OCI-LY3 (cell line): ENCODE measurements at regions not wholly inside any gene's neighbourhood (a gene's known extent, or its start where the extent isn't known, plus 50 kb on each side); places are given as distances from the start of the nearest gene placed in this dataset.

Experiments
- H2AFZ ChIP-seq: fragments of 200-600, 300-600 bp; shearing (Covaris generic); 2 replicates; pipeline ENCODE4 v1.6.0; 2014; ENCODE audit warnings: antibody characterized with exemption, low read depth, low read length
- H3K27ac ChIP-seq: fragments of 200-600, 300-600 bp; sonication (generic); 2 replicates; pipeline ENCODE4 v1.5.1; 2014; ENCODE audit warnings: mild to moderate bottlenecking, low read length, moderate library complexity, mixed read lengths
- H3K27me3 ChIP-seq: fragments of 200-600, 300-600 bp; sonication (generic); 2 replicates; pipeline ENCODE4 v1.6.1; 2014; ENCODE audit warnings: low read depth, low read length, mixed read lengths
- H3K36me3 ChIP-seq: fragments of 200-600, 300-600 bp; sonication (generic); replicated peaks from 2 replicates; pipeline ENCODE3; 2014; ENCODE audit warnings: low read depth, low read length, mixed read lengths
- H3K4me1 ChIP-seq: fragments of 300-600, 200-600 bp; sonication (generic); 2 replicates; pipeline ENCODE4 v1.6.1; 2014; ENCODE audit warnings: low read length, mixed read lengths
- H3K4me2 ChIP-seq: fragments of 200-600, 300-600 bp; sonication (generic); 2 replicates; pipeline ENCODE4 v1.6.1; 2014; ENCODE audit warnings: low read length, mixed read lengths
- H3K4me3 ChIP-seq: fragments of 300-600, 200-600 bp; sonication (generic); 2 replicates; pipeline ENCODE4 v1.5.1; 2014; ENCODE audit warnings: antibody characterized with exemption, mild to moderate bottlenecking, low read length, moderate library complexity
- H3K79me2 ChIP-seq: fragments of 300-600, 200-600 bp; shearing (Covaris generic); 2 replicates; pipeline ENCODE4 v1.6.1; 2014; ENCODE audit warnings: mild to moderate bottlenecking, low read length, mixed read lengths
- H3K9ac ChIP-seq: fragments of 300-600, 200-600 bp; shearing (Covaris generic); 2 replicates; pipeline ENCODE4 v1.6.0; 2014; ENCODE audit warnings: mild to moderate bottlenecking, low read length, moderate library complexity
- H3K9me3 ChIP-seq: fragments of 200-600, 300-600 bp; shearing (Covaris generic); 2 replicates; pipeline ENCODE4 v1.6.1; 2014; ENCODE audit warnings: low read length, mixed read lengths; ENCODE audit not compliant: insufficient read depth
- H4K20me1 ChIP-seq: fragments of 200-600, 300-600 bp; sonication (generic); 2 replicates; pipeline ENCODE4 v1.6.1; 2016; ENCODE audit warnings: low read length, mixed read lengths; ENCODE audit not compliant: insufficient read depth
- EZH2phosphoT487 ChIP-seq: fragments of 200-600 bp; shearing (Covaris generic); IDR thresholded peaks from 2 replicates; pipeline ENCODE4 v1.6.1; 2018; ENCODE audit warnings: antibody characterized with exemption, mixed run types, low read depth
- TF ChIP-seq, protein P1 (sequence below): fragments of 200-600, 300-600 bp; sonication (generic); IDR thresholded peaks from 2 replicates; pipeline ENCODE4 v1.5.1; 2014; ENCODE audit warnings: antibody characterized with exemption, low read length, low read depth

DNA sequence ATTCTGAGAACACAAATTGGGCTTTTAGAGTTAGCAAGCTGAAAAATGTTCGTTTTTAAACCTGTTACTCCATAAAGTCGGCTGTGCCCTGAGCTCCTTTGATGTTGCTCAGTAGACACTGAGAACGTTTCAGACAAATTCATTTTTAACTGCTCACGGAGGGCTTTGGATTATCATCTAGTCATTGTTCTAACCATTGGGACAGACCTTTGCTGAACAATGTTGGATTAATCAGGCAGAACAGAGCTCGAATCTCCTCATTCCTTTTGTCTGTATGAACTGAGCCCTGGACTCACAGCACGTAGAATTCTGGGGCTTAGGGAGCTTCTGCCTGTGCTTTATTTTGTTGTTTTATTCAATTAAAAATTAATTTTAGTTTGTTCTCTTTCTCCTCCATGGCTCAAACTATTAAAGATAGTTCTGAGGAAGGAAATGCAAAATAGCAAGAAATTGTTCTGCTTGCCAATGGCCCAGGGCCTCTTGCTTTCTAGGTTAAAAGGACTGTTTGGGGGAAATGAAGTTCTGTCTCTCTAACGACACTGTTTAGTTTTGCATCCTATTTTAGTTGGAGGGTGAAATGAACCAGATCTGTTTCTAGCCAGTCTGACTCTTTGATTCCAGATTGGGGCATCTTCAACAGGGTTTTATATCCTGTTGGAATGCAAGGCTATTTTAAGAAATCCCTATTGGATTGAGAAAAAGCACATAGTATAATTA is 114.7 kb upstream of the CXCR4 start:
- Histone ChIP-seq H4K20me1 (no peaks in the 10 kb centered on the region), H3K27ac (no peak overlapping the region), H3K36me3 (no peaks in the 10 kb centered on the region), H3K9ac (no peak overlapping the region), H3K27me3 (peaks cover 28% of the 10 kb centered on the region), H3K4me1 (peaks cover 5% of the 10 kb centered on the region; the same call in 1 of the 2 replicates), H2AFZ (no peak overlapping the region), H3K9me3 (no peaks in the 10 kb centered on the region), H3K4me2 (no peak overlapping the region), H3K79me2 (no peaks in the 10 kb centered on the region), H3K4me3 (no peak overlapping the region)
- TF ChIP-seq EZH2phosphoT487, result no peak
- TF ChIP-seq, protein P1, sequence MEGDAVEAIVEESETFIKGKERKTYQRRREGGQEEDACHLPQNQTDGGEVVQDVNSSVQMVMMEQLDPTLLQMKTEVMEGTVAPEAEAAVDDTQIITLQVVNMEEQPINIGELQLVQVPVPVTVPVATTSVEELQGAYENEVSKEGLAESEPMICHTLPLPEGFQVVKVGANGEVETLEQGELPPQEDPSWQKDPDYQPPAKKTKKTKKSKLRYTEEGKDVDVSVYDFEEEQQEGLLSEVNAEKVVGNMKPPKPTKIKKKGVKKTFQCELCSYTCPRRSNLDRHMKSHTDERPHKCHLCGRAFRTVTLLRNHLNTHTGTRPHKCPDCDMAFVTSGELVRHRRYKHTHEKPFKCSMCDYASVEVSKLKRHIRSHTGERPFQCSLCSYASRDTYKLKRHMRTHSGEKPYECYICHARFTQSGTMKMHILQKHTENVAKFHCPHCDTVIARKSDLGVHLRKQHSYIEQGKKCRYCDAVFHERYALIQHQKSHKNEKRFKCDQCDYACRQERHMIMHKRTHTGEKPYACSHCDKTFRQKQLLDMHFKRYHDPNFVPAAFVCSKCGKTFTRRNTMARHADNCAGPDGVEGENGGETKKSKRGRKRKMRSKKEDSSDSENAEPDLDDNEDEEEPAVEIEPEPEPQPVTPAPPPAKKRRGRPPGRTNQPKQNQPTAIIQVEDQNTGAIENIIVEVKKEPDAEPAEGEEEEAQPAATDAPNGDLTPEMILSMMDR, result no peak

DNA sequence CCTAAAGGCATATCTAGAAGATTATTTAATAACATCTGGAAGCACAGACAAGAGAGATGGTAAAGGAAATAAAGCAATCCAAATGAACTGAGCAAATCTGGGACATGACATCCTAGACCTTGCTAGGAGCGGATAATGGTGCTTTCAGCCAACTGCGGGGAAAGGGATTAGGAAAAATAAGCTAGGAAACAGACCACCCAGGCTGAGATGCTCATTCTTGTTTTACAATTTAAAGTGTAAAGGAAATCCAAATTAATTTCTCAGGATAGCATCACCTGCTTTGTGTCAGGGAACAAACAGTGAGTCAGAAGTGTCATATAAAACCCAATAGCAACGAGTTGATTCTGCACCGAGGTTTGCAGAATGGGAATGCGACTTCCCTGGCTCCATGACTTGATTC is 112.5 kb upstream of the CXCR4 start:
- Histone ChIP-seq H2AFZ (no peak overlapping the region), H3K4me3 (no peak overlapping the region), H3K9me3 (no peaks in the 10 kb centered on the region), H4K20me1 (no peaks in the 10 kb centered on the region), H3K79me2 (no peaks in the 10 kb centered on the region), H3K4me1 (0 out of 2 replicates have a peak, but pooled peaks cover 4% of the 10 kb centered on the region), H3K27ac (no peak overlapping the region), H3K9ac (no peak overlapping the region), H3K4me2 (no peak overlapping the region), H3K27me3 (peaks cover 28% of the 10 kb centered on the region), H3K36me3 (no peaks in the 10 kb centered on the region)
- TF ChIP-seq, protein P1, result no peak
- no peak for TF ChIP-seq EZH2phosphoT487

DNA sequence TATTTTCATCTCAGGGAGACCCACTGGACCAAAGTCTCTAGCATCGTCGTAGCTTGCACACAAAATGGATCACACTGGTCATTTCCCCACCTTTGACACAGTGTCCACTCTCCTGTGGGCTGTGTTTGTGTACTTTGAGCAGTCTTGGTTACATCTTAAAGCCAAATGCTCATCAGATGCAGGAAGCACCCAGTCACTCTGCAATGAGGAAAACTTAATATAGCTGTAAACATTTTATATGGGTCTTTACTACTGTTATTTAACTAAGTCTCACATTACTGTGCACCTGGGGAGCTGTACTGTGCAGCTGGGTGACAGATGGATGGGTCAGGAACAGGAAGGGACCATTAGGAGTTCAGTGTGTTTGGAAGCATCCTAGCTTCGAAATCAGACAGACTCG is 109.0 kb upstream of the CXCR4 start:
- H3K4me1 ChIP-seq, result no peaks in the 10 kb centered on the region
- H3K9ac ChIP-seq, result no peak overlapping the region
- H2AFZ ChIP-seq, result no peak overlapping the region
- H3K79me2 ChIP-seq, result no peaks in the 10 kb centered on the region
- H3K27ac ChIP-seq, result no peak overlapping the region
- no peaks in the 10 kb centered on the region for H3K9me3 ChIP-seq
- no peak overlapping the region for H3K4me3 ChIP-seq
- peaks cover 19% of the 10 kb centered on the region for H3K27me3 ChIP-seq
- TF ChIP-seq, protein P1, result no peak
- no peak for TF ChIP-seq EZH2phosphoT487
- no peak overlapping the region for H3K4me2 ChIP-seq
- no peaks in the 10 kb centered on the region for H4K20me1 ChIP-seq
- no peaks in the 10 kb centered on the region for H3K36me3 ChIP-seq

DNA sequence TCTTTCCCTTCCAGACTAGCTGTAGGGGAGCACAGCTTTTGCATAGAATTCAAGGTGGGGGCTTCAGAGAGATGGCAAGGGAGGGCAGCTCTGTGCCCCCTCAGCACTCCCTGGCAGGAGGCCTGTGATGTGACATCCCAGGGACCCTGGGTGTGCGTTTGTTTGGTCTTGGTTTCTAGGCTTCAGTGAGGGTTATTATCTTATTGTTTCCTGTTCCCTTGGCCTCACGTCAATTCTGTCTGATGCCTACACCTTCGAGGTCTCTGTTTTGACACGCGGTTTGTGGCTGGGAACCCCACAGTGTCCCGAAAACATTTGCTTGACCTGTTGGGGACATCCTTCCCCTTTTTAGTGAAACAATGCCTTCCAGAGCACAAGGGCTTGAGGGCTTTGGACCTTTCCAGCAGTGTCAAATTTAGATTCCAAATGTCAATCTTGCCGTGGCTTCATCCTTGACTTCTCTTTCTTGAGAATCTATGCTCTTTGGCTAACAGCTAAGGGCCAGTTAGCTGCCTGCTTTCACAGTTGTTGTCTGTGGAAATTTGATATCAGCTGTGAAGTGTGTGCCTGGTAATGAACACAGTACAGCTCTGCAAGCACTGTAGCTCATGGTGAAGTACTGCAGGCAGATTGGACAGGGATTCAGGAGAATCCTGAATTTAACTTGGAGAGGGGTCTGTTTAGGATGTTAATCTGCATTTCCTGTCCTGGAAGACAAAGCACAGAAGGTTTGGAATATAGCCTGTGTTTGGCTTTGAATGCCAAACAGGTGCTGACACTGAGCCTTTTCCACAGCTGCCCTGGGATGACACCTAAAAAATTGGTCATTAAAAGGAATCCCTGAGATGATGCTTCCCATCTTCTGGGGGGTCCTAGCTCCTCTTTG is 108.2 kb upstream of the CXCR4 start:
- Histone ChIP-seq H3K4me2 (no peak overlapping the region), H3K9ac (no peak overlapping the region), H3K79me2 (no peaks in the 10 kb centered on the region), H3K4me1 (peaks cover 2% of the 10 kb centered on the region), H3K36me3 (no peaks in the 10 kb centered on the region), H4K20me1 (no peaks in the 10 kb centered on the region), H3K9me3 (no peaks in the 10 kb centered on the region), H2AFZ (no peak overlapping the region), H3K27me3 (peaks cover 16% of the 10 kb centered on the region), H3K4me3 (no peak overlapping the region), H3K27ac (no peak overlapping the region)
- no peak for TF ChIP-seq EZH2phosphoT487
- TF ChIP-seq, protein P1, result no peak
